GM19035 (cell line): ENCODE measurements at regions not wholly inside any gene's neighbourhood (a gene's known extent, or its start where the extent isn't known, plus 50 kb on each side); places are given as distances from the start of the nearest gene placed in this dataset.
"Not testable (repeated sequence)": the region's sequence is repeated elsewhere in the genome, so short reads cannot be mapped to it uniquely, and the experiment has no call there.

Experiments
- ATAC-seq: cut with Tn5 transposase; IDR thresholded peaks from one replicate; pipeline ENCODE4 v1.9.1; 2021; ENCODE audit not compliant: unreplicated experiment

- ATAC-seq = not testable (repeated sequence)
Measured at GRCh38 chr7:65069476-65069875, 63.0 kb upstream of the ERV3-1 start.

GRCh38 chr7:65062566-65062965 lies 56.1 kb upstream of the ERV3-1 start:
- not testable (repeated sequence) for ATAC-seq

DNA sequence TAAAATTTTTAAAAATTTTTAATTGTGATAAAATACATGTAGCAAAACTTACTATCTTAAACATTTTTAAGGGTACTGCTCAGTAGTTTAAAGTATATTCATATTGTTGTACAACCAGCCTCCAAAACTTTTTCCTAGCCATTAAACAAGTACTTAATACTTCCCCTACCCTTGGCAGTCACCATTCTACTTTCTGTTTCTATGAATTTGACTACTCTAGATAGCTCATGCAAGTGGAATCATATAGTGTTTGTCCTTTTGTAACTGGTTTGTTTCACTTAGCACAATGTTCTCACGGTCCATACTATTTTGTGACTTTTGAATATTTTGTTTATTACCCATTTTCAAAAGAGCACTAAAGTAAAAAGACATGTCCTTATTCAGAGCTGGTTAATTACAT lies 52.8 kb upstream of the ERV3-1 start:
- ATAC-seq = not testable (repeated sequence)
